KMS-11 (cell line): ENCODE measurements at regions not wholly inside any gene's neighbourhood (a gene's known extent, or its start where the extent isn't known, plus 50 kb on each side); places are given as distances from the start of the nearest gene placed in this dataset.

ENCODE experiments used
- H2AFZ ChIP-seq: fragments of 200-600 bp; sonication (generic); 2 replicates; pipeline ENCODE4 v1.6.1; 2016; ENCODE audit warnings: antibody characterized with exemption, mixed run types, low read depth
- H3K27ac ChIP-seq: fragments of 200-600 bp; sonication (generic); 2 replicates; pipeline ENCODE4 v1.6.1; 2016; ENCODE audit warnings: mild to moderate bottlenecking, mixed run types
- H3K27me3 ChIP-seq: fragments of 200-600 bp; sonication (generic); 2 replicates; pipeline ENCODE4 v1.6.1; 2017; ENCODE audit warnings: mild to moderate bottlenecking, low read depth, mixed run types, moderate library complexity; ENCODE audit not compliant: insufficient read depth
- H3K36me3 ChIP-seq: fragments of 200-600 bp; sonication (generic); 2 replicates; pipeline ENCODE4 v1.6.1; 2017; ENCODE audit warnings: mild to moderate bottlenecking, mixed run types; ENCODE audit not compliant: insufficient read depth
- H3K4me1 ChIP-seq: fragments of 200-600 bp; sonication (generic); 2 replicates; pipeline ENCODE4 v1.6.1; 2016; ENCODE audit warnings: mild to moderate bottlenecking, low read depth, mixed run types; ENCODE audit not compliant: poor library complexity, severe bottlenecking
- H3K4me2 ChIP-seq: fragments of 200-600 bp; sonication (generic); 2 replicates; pipeline ENCODE4 v1.7.0; 2016; ENCODE audit warnings: mild to moderate bottlenecking, mixed run types
- H3K4me3 ChIP-seq: fragments of 200-600 bp; sonication (generic); IDR thresholded peaks from 2 replicates; pipeline ENCODE4 v1.6.1; 2017; ENCODE audit warnings: low read depth, low read length, mixed read lengths; ENCODE audit not compliant: insufficient read depth
- H3K79me2 ChIP-seq: fragments of 200-600 bp; sonication (generic); 2 replicates; pipeline ENCODE4 v1.6.1; 2016; ENCODE audit warnings: low read depth, mixed run types; ENCODE audit not compliant: insufficient read depth
- H3K9ac ChIP-seq: fragments of 200-600 bp; sonication (generic); 2 replicates; pipeline ENCODE4 v1.6.1; 2016; ENCODE audit warnings: mild to moderate bottlenecking, mixed run types
- H4K20me1 ChIP-seq: fragments of 200-600 bp; sonication (generic); 2 replicates; pipeline ENCODE4 v1.6.1; 2016; ENCODE audit warnings: mild to moderate bottlenecking, mixed run types; ENCODE audit not compliant: insufficient read depth
- TF ChIP-seq, protein P1 (sequence below): fragments of 200-600 bp; sonication (generic); conservative IDR thresholded peaks from 2 replicates; pipeline ENCODE4 v1.6.1; 2017; ENCODE audit warnings: low read depth, mild to moderate bottlenecking, antibody characterized with exemption, low read length, moderate library complexity, mixed read lengths

DNA sequence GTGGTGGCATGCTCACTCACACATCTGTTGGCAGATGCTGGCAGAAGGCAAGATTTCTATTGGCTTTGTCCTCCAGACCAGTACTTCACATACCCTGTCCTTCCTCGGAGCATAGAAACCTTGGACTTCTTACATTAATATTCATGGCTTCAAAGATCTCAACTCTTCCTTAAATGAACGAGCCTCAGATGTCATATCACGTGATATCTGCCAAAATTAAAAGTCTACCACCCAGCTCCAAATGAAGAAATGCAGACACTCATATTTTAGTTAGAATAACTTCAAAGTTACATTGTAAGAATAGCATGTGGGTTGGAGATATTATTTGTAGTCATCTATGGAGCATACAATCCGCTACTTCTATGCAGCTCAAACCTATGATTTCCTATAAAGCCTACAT is 1994.9 kb downstream of the NCAM2 start:
- no peaks in the 10 kb centered on the region for H4K20me1 ChIP-seq
- no peak overlapping the region for H2AFZ ChIP-seq
- no peaks in the 10 kb centered on the region for H3K36me3 ChIP-seq
- no peaks in the 10 kb centered on the region for H3K27me3 ChIP-seq
- no peak overlapping the region for H3K9ac ChIP-seq
- H3K4me2 ChIP-seq: no peak overlapping the region
- H3K4me3 ChIP-seq: no peak overlapping the region
- no peaks in the 10 kb centered on the region for H3K4me1 ChIP-seq
- H3K27ac ChIP-seq: no peak overlapping the region
- TF ChIP-seq, protein P1, sequence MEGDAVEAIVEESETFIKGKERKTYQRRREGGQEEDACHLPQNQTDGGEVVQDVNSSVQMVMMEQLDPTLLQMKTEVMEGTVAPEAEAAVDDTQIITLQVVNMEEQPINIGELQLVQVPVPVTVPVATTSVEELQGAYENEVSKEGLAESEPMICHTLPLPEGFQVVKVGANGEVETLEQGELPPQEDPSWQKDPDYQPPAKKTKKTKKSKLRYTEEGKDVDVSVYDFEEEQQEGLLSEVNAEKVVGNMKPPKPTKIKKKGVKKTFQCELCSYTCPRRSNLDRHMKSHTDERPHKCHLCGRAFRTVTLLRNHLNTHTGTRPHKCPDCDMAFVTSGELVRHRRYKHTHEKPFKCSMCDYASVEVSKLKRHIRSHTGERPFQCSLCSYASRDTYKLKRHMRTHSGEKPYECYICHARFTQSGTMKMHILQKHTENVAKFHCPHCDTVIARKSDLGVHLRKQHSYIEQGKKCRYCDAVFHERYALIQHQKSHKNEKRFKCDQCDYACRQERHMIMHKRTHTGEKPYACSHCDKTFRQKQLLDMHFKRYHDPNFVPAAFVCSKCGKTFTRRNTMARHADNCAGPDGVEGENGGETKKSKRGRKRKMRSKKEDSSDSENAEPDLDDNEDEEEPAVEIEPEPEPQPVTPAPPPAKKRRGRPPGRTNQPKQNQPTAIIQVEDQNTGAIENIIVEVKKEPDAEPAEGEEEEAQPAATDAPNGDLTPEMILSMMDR: no peak
- no peaks in the 10 kb centered on the region for H3K79me2 ChIP-seq

DNA sequence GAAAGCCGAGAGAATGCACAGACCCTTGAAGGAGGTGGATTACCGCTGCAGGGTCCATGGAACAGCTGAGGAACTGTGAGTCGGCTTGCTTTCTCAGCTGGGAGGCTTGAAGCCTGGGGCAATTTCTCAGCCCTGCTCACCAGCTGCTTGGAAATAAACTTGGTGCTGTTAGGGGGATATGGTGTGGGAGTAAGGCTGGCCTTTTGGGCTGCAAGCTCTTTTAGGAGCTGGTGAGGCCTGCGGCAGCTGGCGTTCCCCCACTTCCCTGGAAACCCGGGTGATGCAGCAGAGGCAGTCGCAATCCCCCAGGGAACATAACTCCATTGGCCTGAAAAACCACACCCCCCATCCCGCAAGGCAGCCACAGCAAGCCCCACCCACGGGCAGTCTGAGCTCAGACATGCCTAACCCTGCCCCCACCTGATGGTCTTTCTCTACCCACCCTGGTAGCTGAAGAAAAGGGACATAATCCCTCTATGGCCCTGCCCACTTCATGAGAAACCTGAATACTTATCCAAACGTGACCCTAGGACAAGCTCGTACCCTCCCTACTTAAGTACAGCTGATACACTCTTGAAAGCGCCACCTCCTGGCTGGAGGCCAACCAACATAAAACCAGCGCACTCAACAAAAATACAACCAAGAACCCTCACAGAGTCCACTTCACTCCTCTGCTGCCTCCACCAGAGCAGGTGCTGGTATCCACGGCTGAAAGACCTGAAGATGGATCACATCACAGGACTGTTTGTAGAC is 1995.8 kb downstream of the NCAM2 start:
- Histone ChIP-seq H3K4me1 (no peaks in the 10 kb centered on the region), H3K79me2 (no peaks in the 10 kb centered on the region), H4K20me1 (no peaks in the 10 kb centered on the region), H3K27me3 (no peaks in the 10 kb centered on the region), H3K36me3 (no peaks in the 10 kb centered on the region), H3K4me2 (no peak overlapping the region), H3K27ac (no peak overlapping the region), H3K9ac (no peak overlapping the region), H2AFZ (no peak overlapping the region), H3K4me3 (no peak overlapping the region)
- TF ChIP-seq, protein P1: no peak

DNA sequence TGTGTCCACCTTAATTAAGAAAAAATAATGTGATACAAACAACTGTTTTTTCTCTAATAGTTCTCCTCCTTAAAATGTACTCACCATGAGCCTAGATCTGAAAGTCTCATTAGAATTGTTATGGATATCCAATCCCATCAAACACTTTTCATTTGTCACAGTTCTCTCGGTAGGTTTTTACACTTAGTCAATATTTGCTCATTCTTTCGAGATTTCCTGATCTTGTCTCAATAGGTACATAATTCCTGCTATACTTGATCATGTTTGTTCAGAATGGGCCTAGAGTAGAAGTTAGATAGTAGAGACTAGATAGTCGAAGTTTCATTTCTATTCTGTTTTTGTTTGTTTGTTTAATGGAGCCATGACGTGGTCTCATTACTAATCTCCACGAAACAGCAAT is 2005.7 kb downstream of the NCAM2 start:
- Histone ChIP-seq H4K20me1 (no peaks in the 10 kb centered on the region), H3K9ac (no peak overlapping the region), H3K27me3 (no peaks in the 10 kb centered on the region), H2AFZ (no peak overlapping the region), H3K79me2 (no peaks in the 10 kb centered on the region), H3K36me3 (no peaks in the 10 kb centered on the region), H3K4me3 (no peak overlapping the region), H3K4me1 (no peaks in the 10 kb centered on the region), H3K27ac (no peak overlapping the region), H3K4me2 (no peak overlapping the region)
- TF ChIP-seq, protein P1: no peak

DNA sequence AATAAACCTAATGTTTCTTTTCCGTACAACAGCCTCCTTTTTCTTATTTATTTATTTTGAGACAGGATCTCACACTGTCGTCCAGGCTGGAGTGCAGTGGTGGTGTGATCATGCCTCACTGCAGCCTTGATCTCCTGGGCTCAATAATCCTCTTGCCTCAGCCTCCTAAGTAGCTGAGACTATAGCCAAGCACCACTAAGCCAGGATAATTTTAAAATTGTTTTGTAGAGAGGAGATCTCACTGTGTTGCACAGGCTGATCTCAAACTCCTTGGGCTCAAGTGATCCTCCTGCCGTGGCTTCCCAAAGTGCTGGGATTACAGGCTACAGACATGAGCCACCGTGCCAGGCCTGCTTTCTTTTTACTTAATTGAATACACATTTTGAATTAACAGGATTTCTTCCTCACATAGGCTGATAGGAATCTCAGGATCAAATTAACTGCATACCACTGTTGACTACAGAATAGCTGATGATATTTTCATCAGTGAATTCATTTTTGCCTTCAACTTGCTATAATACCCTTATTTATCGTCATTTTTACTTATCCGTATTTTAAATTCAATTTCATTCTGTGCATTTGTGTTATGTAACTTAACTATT is 2010.5 kb downstream of the NCAM2 start:
- no peak overlapping the region for H3K27ac ChIP-seq
- TF ChIP-seq, protein P1: no peak
- H4K20me1 ChIP-seq: no peaks in the 10 kb centered on the region

More for the DNA sequence above, 2010.5 kb downstream of the NCAM2 start:
- H3K4me3 ChIP-seq: no peak overlapping the region
- no peaks in the 10 kb centered on the region for H3K36me3 ChIP-seq
- H3K27me3 ChIP-seq: no peaks in the 10 kb centered on the region
- no peaks in the 10 kb centered on the region for H3K79me2 ChIP-seq
- no peaks in the 10 kb centered on the region for H3K4me1 ChIP-seq
- H3K4me2 ChIP-seq: no peak overlapping the region
- H3K9ac ChIP-seq: no peak overlapping the region
- no peak overlapping the region for H2AFZ ChIP-seq
